D341Med (cell line): ENCODE measurements at regions not wholly inside any gene's neighbourhood (a gene's known extent, or its start where the extent isn't known, plus 50 kb on each side); places are given as distances from the start of the nearest gene placed in this dataset.

Experiments used
- DNase-seq: peaks from one replicate; pipeline ENCODE4 v3.0.0; 2012; ENCODE audit warnings: low spot score

- no peak for DNase-seq
These were observed 665.8 kb upstream of the ZEB2 start for GRCh38 chr2:145185696-145186095.

GRCh38 chr2:145184741-145185651 is 665.1 kb upstream of the ZEB2 start:
- no peak for DNase-seq

GRCh38 chr2:145169285-145169684 is 649.4 kb upstream of the ZEB2 start:
- DNase-seq = no peak

DNA sequence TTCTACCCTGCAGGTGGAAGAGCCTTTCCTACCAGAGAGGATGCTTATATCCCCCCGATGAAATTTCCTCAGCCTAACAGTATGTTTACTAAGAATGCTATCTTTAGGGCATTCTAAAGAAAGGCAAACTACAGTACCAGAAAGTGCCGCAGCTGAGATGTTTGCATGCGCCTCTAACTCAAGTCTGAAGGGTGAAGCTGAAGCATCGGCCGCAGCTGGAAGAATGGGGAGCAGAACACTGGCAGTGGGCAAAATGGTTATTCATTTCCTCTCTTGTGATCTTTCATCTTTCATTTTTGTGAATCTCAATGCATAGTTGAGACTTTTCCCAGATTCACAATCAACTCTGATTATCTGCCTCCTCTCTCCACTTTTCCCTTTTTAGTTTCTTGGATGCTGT is 648.2 kb upstream of the ZEB2 start:
- no peak for DNase-seq

- no peak for DNase-seq
These were observed 646.9 kb upstream of the ZEB2 start for GRCh38 chr2:145166731-145167302.

GRCh38 chr2:145161656-145162055 is 641.7 kb upstream of the ZEB2 start:
- no peak for DNase-seq

DNA sequence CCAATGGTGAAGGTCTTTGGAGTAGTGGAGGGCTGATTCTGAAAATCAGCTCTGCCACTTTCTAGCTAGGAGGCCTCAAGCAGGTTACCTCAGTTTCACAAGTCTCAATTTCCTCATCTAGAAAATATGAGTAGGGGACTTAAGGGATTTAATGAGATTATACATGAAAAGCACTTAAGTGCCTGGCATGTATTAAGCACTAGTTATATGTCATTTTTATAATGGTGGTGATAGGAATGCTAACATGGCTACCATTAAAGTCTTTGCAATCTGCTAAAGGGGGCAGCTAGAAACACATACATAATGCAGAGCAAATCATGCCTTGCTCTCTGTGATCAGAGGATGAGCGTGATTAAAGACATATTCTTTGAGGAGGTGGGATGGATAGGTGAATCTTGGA is 640.9 kb upstream of the ZEB2 start:
- DNase-seq = no peak

- no peak for DNase-seq
These were observed 639.8 kb upstream of the ZEB2 start for GRCh38 chr2:145159676-145160075.

- DNase-seq = no peak
These were observed 638.0 kb upstream of the ZEB2 start for GRCh38 chr2:145157741-145158591.

- no peak for DNase-seq
These were observed 637.2 kb upstream of the ZEB2 start for GRCh38 chr2:145157036-145157675.

- no peak for DNase-seq
These were observed 636.3 kb upstream of the ZEB2 start for GRCh38 chr2:145156199-145156598.

GRCh38 chr2:145155196-145155595 is 635.3 kb upstream of the ZEB2 start:
- DNase-seq = no peak

GRCh38 chr2:145154731-145155130 is 634.8 kb upstream of the ZEB2 start:
- no peak for DNase-seq

DNA sequence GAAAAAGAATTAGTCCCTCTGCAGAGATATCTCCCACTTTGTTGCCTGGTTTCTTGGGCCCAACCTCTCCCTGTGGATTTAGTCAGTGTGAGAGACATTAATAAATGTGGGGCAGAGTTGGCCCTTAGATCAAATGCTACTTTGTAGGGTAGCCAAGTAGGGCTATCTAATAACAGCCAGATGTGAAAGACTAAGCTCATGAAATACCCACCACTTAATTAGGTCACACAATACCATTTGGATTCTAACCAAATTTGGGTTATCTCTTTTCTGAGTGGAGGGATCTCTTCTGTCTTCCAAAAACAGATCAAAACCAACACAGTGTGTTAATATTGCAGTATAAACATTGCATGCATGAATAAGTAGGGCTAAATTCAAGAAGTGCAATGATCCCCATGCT is 626.8 kb upstream of the ZEB2 start:
- no peak for DNase-seq

DNA sequence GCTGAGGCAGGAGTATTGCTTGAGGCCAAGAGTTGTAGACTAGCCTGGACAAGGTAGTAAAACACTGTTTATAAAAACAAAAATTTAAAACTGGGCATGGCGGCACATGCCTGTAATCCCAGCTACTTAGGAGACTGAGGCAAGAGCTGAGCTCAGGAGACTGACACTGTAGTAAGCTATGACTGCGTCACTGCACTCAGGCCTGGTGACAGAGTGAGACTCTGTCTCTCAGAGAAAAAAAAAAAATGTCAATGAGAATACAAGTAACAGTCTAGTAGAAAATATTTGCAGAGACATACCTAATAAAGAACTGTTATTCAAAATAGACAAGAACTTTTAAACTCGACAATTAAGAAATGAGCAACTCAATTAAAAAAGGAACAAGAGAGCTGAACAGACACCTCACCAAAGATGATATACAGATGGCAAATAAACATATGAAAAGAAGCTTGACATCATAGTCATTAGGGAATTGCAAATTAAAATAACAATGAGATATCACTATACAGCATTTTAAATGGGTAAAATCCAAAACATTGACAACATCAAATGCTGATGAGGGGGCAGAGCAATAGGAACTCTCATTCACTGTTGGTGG is 624.3 kb upstream of the ZEB2 start:
- no peak for DNase-seq

DNA sequence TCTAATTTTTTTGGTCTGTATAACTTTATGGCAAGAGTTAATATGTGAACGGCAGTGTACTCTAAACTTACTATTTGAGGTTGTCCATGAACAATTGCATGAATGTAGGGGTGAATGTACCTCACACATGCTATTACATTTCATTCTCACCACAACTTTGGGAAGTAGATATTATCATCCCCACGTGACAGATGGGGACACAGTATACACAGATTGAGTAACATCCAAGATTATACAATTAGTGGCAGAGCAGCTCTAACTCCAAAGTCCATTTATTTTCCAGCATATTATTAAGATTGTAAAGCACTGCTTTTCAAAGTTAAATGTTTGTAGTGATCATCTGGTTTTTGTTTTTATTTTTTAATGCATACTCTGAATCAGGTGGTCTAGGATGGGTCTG is 622.1 kb upstream of the ZEB2 start:
- no peak for DNase-seq

DNA sequence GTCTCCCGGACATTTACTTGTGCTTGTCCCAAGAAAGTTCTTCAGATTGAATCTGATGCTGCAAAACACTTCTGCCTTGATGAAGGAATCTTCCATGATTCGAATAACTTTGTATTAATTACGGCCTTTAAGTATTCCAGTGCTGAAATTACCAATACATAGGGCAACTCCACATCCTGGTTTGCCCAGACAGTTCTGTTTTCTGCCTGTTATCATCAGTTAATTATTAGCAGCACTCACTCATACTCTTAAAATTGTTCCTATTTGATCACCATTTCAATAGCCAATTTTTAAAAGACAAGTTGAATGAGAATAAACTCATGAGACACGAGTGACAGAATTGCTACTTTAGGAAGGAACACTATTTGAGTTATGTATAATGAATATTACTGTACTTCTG is 620.7 kb upstream of the ZEB2 start:
- no peak for DNase-seq

DNA sequence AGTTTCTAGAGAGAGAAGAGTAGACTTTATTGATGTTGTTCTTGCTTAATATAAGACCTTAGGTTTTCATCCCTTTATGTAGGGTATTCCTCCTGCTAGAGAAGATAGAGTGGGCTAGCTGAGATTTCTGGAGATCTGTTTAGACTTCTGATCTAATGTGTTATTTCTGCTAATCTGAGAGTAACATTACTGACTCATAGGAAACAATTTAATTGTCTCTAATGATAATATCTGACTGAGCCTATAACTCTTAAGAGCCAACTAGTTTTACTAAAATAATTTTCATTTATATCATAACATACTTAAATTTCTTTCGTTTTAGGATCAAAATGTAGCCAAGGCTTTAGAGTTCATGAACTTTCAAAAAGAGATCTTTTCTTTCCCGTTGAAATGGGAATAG is 618.7 kb upstream of the ZEB2 start:
- DNase-seq = no peak

DNA sequence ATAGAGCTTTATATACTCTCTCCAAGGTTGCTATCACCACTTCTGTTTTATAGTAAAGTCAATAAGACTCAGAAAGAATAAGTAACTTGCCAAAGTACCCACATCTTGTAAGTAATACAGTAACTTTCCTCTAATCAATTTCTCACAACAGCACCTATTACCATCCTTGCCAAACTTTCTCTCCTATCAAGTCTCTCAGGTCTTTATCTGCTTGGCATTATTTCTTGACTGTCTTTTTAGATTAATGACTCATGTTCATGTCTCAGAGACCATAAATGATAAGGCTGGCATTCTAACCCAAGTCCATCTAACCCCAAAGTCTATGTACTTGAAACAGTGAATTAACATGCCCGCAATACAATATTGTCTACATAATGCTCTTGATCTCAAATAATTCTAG is 618.0 kb upstream of the ZEB2 start:
- DNase-seq = no peak

DNA sequence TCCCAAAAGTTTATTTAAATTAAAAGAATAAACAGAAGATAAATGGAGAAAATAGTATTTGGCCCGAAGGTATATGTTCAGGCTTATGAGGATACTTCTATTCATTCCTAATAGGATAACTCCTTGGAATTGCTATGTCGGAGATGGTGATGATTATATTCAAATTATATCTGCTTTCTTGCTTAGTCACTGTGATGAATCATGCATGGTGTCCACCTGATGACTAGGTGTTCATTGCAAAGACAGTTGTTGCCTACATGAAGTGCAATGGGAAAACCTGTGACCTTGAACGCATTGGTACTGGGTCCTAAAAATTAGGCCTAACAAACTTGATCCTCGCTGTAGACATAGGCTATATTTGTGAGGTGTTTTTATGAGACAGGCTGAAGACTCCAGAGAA is 617.3 kb upstream of the ZEB2 start:
- no peak for DNase-seq

DNA sequence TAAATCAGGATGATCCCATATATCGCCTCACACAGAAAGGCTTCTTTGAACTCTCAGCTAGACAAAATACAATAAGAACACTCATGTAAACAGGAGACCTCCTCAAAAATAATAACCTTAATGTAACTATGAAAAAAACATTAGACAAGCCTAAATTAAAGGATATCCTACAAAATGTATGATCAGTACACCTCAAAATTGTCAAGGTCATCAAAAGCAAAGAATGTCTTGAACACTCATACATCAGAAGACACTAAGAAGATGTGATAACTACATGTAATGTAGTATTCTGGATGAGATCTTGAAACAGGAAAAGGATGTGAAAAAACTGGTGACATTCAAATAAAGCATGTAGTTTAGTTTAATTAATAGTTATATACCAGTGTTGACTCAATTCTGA is 616.8 kb upstream of the ZEB2 start:
- no peak for DNase-seq

DNA sequence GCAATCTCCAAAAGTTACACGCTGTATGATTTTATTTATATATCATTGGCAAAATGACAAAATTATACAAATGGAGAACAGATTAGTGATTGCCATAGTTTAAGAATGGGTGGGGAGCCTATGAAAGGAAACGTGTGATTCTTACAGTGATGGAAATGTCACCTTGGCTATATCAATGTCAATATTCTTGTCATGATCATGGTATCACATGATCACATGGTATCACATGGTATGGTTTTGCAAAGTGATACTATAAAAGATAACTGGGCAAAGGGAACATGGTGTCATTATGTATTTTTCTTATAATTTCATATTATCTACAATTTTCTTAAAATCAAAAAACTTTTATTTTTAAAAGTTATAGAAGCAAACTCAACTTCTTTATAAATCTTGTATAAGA is 606.2 kb upstream of the ZEB2 start:
- DNase-seq = no peak
